Breast epithelium (tissue), 4 donors: ENCODE measurements at regions not wholly inside any gene's neighbourhood (a gene's known extent, or its start where the extent isn't known, plus 50 kb on each side); places are given as distances from the start of the nearest gene placed in this dataset.

Source experiments
- DNase-seq, 2 donors: peaks; one replicate each; pipeline ENCODE4 v3.0.0-alpha.2; 2019; ENCODE audit warnings: low spot score in 2 of 2
- H3K27ac ChIP-seq, 2 donors: fragments of 200-600 bp; sonication (generic) in 1 of 2; one replicate each; pipeline ENCODE4 v1.5.1; 2016 to 2019; ENCODE audit warnings: mild to moderate bottlenecking in 1 of 2
- H3K27me3 ChIP-seq, 2 donors: fragments of 200-600 bp; sonication (generic) in 1 of 2; one replicate each; pipeline versions ENCODE4 v1.5.1 to v1.6.0; 2017 to 2019; ENCODE audit warnings: control low read depth in 1 of 2, mild to moderate bottlenecking in 1 of 2
- H3K36me3 ChIP-seq: fragments of 200-600 bp; one replicate; pipeline ENCODE4 v1.5.1; 2019
- H3K4me1 ChIP-seq, 2 donors: fragments of 200-600 bp; sonication (generic); one replicate each; pipeline ENCODE4 v1.5.1; 2016 to 2019; ENCODE audit warnings: control low read depth in 1 of 2
- H3K4me3 ChIP-seq, 3 donors: fragments of 200-600 bp; sonication (generic); 1 replicate in 2 of 3; 2 replicates in 1 of 3; pipeline ENCODE4 v1.5.1; 2016 to 2019; ENCODE audit warnings: mild to moderate bottlenecking in 3 of 3, moderate library complexity in 2 of 3
- H3K9me3 ChIP-seq, 2 donors: fragments of 200-600 bp; sonication (generic) in 1 of 2; one replicate each; pipeline ENCODE4 v1.5.1; 2016 to 2019; ENCODE audit warnings: control low read depth in 1 of 2
- CTCF ChIP-seq, 3 donors: fragments of 450-650 bp; IDR thresholded peaks; one replicate each; pipeline ENCODE4 v1.5.1; 2016 to 2017; ENCODE audit warnings: antibody characterized with exemption in 3 of 3, mild to moderate bottlenecking in 3 of 3, moderate library complexity in 3 of 3
- POLR2A ChIP-seq: fragments of 450-650 bp; IDR thresholded peaks from one replicate; pipeline ENCODE4 v1.6.1; 2016; ENCODE audit warnings: antibody characterized with exemption, mild to moderate bottlenecking, moderate library complexity
- POLR2AphosphoS5 ChIP-seq, 3 donors: sonication (generic); formaldehyde crosslinking; IDR thresholded peaks; one replicate each; pipeline ENCODE4 v1.6.1; 2017; ENCODE audit warnings: antibody characterized with exemption in 3 of 3
- intact Hi-C: fragments of 100-400 bp; cut with DNase I; formaldehyde crosslinking; loops from one replicate; pipeline ENCODE4 v1.15.1; 2023; ENCODE audit warnings: low total_unique reads

GRCh38 chr6:119536666-119537065 lies 187.1 kb upstream of the MAN1A1 start:
- no peak overlapping the region for H3K27ac ChIP-seq
- H3K27me3 ChIP-seq = no peaks in the 10 kb centered on the region
- no peak for DNase-seq
- intact Hi-C loops = no loop called here
- H3K4me1 ChIP-seq = no peaks in the 10 kb centered on the region
- TF ChIP-seq CTCF (IDR thresholded peaks at IDR 0.05) = no peak
- TF ChIP-seq POLR2A = no peak
- no peak for TF ChIP-seq POLR2AphosphoS5 (IDR thresholded peaks at IDR 0.05)
- H3K9me3 ChIP-seq = no peaks in the 10 kb centered on the region
- no peaks in the 10 kb centered on the region for H3K36me3 ChIP-seq
- no peak overlapping the region for H3K4me3 ChIP-seq

DNA sequence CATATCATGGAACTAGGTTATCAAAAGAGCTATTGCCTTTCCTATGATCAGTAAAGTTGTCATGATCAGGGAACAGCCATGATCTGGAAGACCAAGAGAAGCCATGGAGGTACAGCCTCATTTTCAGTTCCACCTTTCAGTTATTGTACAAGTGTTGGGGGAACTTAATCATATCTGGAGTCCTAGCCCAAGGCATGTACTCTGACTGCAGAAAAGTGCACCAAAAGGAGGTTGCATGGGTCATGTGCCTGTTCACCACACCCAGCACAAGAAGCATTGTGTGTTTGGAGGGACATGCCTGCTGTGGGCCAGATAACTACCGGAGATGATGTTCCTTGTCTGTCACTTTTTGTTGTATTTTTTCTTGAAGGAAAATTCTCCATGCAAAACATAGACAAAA lies 185.8 kb upstream of the MAN1A1 start:
- no peaks in the 10 kb centered on the region for H3K9me3 ChIP-seq
- no peaks in the 10 kb centered on the region for H3K27me3 ChIP-seq
- no peak for TF ChIP-seq POLR2A
- TF ChIP-seq CTCF (IDR thresholded peaks at IDR 0.05) = no peak
- TF ChIP-seq POLR2AphosphoS5 (IDR thresholded peaks at IDR 0.05) = no peak
- no peak overlapping the region for H3K4me3 ChIP-seq
- no peaks in the 10 kb centered on the region for H3K4me1 ChIP-seq
- H3K36me3 ChIP-seq = no peaks in the 10 kb centered on the region
- no peak for DNase-seq
- intact Hi-C loops = no loop called here
- no peak overlapping the region for H3K27ac ChIP-seq

GRCh38 chr6:119533603-119534279 lies 184.2 kb upstream of the MAN1A1 start:
- H3K4me3 ChIP-seq = no peak overlapping the region
- H3K36me3 ChIP-seq = no peaks in the 10 kb centered on the region
- no peaks in the 10 kb centered on the region for H3K27me3 ChIP-seq
- H3K4me1 ChIP-seq = no peaks in the 10 kb centered on the region
- H3K9me3 ChIP-seq = no peaks in the 10 kb centered on the region
- DNase-seq = no peak
- no peak for TF ChIP-seq POLR2AphosphoS5 (IDR thresholded peaks at IDR 0.05)
- TF ChIP-seq CTCF (IDR thresholded peaks at IDR 0.05) = no peak
- TF ChIP-seq POLR2A = no peak
- no peak overlapping the region for H3K27ac ChIP-seq
- intact Hi-C loops = no loop called here

GRCh38 chr6:119527231-119527578 lies 177.6 kb upstream of the MAN1A1 start:
- Histone ChIP-seq H3K9me3 (no peaks in the 10 kb centered on the region), H3K36me3 (no peaks in the 10 kb centered on the region), H3K27ac (no peak overlapping the region), H3K4me1 (no peaks in the 10 kb centered on the region), H3K4me3 (no peak overlapping the region), H3K27me3 (no peaks in the 10 kb centered on the region)
- intact Hi-C loops = no loop called here
- TF ChIP-seq POLR2AphosphoS5 (IDR thresholded peaks at IDR 0.05) (no peak), CTCF (IDR thresholded peaks at IDR 0.05) (no peak), POLR2A (no peak)
- no peak for DNase-seq

DNA sequence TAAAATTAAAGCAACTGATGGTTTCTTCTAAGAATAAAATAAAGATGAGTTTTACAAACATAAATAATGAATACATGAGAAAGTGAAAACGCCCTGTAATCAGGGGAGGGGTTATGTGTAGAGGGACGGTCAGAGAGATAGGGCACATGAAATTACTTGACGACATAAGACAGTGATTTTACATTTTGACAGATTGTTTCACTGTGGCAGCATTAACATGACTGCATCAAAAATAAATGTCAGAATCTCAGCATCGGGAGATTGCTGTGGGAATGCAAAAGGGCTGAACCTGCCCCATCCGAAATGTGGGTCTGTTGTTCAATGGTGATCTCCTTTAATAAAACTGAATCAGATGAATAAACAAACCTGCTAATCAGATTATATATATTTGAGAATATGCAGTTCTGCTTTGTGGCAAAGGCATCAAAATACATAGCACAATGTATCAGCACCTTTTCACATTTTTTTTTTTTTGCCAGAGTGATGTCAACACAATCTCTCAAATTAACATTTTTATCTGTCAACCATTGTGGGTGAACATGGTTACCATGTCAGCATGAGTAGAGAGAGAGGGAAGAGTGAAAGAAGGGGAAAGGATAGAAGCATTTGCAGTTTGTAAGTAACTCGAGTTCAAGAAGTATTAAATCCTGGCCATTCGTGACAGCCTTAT lies 177.1 kb upstream of the MAN1A1 start:
- H3K9me3 ChIP-seq = no peaks in the 10 kb centered on the region
- H3K27ac ChIP-seq = no peak overlapping the region
- no peak overlapping the region for H3K4me3 ChIP-seq
- H3K4me1 ChIP-seq = no peaks in the 10 kb centered on the region
- no peaks in the 10 kb centered on the region for H3K36me3 ChIP-seq
- TF ChIP-seq POLR2A (no peak), POLR2AphosphoS5 (IDR thresholded peaks at IDR 0.05) (no peak), CTCF (IDR thresholded peaks at IDR 0.05) (no peak)
- intact Hi-C loops = no loop called here
- no peak for DNase-seq
- H3K27me3 ChIP-seq = no peaks in the 10 kb centered on the region
